Activated T-helper 9 cell treated with anti-CD3 and anti-CD28 coated beads, Interleukin-2, amount 50 U/mL, for 16 hours (primary cell): ENCODE measurements at regions not wholly inside any gene's neighbourhood (a gene's known extent, or its start where the extent isn't known, plus 50 kb on each side); places are given as distances from the start of the nearest gene placed in this dataset.

Source experiments
- DNase-seq: peaks from one replicate; pipeline ENCODE4 v3.0.0-alpha.2; 2020; ENCODE audit warnings: low read depth

DNA sequence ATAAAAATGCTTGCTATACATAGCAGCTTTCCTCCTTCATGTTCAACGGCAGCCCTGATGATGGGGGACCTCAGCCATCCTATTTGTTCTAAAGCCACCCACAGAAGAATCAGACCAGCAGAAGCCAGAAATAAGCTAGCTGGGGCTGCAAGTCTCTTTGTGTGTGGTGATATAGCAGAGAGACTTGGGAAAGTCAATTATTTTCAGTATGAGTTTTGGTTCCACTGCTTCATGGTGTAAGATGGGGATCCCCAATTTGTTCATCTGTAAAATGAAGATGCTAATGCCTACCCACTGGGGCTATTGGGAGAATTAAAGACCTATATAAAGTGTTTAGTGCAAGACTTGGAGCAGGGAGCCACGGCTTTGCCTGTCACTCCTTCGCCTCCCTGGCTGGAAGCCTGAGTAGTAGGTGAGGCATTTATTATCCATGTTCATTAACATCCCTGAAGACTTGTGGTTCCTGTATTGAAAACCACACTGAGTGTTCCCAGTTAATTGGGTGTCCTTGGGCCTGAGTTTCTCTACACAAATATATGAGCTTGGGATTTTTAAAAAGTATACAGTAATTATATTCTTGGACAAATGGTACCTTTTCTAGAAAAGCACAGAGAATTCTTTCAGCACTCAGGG, 210.1 kb upstream of the SLC24A2 start:
- DNase-seq: no peak

DNA sequence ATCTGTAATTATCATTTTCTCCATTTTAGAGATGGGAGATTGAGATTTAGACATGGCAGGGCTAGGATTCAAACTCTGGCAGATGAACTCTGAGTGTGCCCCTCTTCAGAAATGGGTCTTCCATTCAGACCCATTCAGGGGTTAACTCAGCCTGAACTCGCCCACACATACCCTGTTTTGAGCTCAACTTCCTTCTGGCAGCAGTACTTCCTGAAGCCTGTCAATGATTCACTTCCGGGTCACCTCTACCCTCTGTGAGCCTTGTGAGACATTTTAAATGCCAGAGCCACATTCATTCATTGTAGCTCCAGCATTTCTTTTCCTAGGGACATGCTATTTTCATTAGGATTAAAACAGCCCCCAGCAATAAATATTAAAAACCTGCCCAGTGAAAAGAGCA, 209.3 kb upstream of the SLC24A2 start:
- DNase-seq: no peak

DNA sequence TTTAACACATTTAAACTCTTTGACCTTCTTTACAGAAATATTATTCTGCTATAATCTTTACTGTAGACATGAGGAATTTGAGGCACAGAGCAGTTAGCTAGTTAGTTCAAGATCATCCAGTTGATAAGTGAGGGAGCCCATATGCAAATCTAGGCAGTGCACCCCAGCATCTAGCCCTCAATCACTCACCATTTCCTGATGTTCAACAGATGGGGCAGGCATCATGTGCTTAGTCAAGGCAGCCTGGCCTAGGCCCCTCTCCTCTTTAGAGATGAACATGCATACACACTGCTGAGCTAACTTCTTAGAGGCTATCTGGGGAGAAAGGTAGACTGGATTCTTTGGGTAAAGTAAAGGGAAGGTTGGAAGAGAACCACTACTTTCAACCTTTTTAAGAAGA, 206.8 kb upstream of the SLC24A2 start:
- DNase-seq: no peak

DNA sequence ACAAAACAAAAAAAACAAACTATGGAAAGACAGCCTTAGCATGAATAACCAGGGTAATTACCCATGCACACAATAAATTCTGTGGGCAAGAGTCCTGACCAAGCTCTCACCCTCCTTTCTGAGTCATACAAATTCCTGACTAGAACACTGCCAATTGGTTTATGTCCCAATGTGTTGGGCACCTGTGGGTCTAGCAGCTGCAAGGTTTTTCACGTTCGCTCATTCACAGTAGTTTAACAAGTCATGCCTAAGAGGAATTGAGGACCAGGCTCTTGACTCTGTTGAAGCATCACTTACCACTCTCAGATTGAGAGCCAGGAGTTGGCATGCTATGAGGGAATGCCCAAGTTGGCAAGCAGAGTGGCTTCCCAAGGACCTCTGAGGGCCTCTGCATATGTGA, 205.5 kb upstream of the SLC24A2 start:
- no peak for DNase-seq

DNA sequence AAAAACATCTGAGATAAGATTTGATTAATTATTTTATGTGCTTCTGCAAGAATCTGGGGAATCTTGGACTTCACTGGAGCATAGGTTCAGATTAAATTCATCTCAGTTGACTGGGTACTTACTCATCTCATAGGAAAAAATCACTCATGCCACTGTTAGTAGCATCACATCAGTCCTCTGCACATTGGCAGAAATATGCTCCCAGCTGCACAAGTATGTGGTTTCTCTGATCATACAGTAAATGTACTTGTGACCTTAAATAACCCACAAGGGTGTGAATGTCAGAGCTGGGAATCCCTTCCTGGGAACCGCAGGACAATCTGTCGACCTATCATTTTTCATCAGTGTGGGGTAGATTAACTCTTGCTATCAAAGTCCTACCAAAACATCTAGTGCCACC, 203.7 kb upstream of the SLC24A2 start:
- DNase-seq: no peak

DNA sequence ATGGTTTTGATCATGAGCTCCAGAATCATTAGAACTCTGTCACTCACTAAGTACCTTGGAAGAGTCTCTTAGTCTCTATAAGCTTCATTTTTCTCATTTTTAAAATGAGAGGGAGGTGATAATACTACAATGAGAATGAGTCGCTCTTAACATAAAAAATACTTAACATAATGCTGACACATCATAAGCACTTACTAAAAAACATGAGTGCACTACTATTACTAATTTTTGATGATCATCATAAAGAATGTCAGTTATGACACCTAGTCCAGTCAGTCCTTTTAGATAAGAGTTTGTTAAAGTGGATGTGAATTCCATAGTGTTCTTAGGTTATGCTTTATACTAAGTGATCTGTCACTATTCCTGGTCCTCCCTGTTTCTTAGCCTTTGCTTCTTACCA, 200.4 kb upstream of the SLC24A2 start:
- no peak for DNase-seq

DNA sequence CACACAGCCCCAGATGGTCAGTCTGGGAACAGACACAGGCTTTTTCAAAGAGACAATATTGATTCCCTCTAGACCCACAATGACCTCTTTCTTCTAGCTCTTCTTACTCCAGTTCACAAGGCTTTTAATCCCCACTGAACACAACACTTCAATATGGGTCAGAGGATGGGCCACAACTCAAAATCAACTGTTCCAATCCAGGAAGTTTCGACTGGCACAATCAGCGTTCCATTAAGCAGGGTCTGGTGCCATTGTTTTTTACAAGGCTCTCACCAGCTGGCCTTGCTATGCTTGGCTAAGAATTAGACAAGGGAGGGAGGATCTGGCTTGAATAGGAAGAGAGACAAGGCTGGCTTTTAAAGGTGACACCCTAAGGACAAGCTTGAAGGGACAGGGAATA, 199.4 kb upstream of the SLC24A2 start:
- no peak for DNase-seq

DNA sequence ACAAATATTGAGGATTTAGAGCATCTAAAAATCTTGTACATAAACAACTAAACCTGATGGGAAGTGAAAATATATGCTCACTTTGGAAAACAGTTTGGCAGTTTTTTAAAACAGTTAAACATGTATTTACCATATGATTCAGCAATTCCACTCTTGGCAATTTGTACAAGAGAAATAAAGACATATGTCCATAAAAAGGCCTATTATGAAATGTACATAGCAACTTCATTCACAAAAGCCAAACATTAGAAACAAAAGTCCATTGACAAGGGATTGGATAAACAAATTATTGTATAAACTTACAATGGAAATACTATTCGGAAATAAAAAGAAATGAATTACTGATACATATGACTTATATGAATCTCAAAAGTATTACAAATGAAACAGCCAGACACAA, 196.2 kb upstream of the SLC24A2 start:
- no peak for DNase-seq

DNA sequence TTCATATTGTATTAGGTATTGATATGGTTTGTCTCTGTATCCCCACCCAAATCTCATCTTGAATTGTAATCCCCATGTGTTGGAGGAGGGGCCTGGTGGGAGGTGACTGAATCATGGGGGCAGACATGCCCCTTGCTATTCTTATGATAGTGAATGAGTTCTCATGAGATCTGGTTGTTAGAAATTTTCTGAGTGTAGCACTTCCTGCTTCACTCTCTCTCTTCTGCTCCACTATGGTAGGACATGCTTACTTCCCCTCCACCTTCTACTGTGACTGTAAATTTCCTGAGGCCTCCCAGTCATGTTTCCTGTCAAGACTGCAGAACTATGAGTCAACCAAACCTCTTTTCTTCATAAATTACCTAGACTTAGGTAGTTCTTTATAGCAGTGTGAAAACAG, 187.4 kb upstream of the SLC24A2 start:
- no peak for DNase-seq

DNA sequence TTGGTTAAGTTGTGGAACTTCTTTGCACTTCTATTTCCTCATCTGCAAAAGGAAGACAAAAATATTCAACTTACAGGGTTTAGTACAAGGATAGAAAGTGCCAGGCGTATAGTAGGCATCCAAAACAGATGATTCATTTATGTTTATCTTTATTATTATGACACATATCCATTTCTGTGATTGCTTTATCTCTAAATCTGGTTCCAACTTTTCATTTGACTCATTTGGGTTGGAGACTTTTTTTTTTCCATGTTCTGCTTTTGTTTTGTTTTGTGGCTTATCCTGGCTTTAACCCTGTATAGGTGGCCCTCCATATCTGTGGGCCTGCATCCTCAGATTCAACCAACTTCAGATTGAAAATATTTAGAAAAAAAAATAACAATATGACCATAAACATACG, 186.7 kb upstream of the SLC24A2 start:
- no peak for DNase-seq

DNA sequence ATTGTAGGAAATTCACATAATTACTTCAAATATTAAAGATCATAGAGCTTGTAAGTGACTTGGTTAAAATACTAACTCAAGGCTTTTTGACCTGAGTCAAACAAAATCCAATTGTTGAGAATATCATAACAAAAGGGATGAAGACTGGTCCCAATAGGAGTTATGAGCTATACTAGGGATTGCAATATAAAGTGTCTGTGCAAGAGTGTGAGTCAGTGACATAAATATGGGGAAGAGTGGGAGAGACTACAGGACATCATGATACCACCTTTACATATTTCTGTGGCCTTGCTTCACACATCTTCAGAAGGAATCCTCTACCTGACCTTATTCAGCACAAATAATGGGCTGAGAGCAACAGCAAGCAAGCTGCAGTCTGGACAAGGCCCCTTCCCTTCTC, 180.9 kb upstream of the SLC24A2 start:
- DNase-seq: no peak

DNA sequence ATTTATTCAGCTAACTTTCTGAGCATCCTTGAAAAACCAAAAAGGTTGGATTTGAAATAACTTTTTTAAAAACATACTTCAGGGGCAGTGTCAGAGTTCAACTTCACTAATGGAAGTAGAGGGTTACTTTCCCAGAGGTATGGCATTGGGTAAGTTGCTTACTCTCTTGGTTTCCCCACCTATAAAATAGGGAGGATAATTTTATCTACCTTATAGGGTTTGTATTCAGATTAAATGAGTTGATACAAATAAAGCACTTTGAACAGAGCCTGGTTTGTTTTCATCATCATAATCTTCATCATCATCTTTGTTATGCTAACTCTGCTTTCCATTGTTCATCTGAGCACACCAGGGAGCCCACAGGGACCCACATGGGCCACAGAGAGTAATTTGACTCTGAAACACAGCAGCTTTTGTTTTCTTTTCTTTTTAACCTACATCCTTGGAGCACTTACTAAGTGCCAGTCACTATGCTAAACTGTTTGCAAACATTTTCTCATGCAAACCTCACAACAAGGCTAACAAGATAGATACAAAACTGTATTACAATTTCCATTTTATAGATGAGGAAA, 179.1 kb upstream of the SLC24A2 start:
- DNase-seq: no peak

DNA sequence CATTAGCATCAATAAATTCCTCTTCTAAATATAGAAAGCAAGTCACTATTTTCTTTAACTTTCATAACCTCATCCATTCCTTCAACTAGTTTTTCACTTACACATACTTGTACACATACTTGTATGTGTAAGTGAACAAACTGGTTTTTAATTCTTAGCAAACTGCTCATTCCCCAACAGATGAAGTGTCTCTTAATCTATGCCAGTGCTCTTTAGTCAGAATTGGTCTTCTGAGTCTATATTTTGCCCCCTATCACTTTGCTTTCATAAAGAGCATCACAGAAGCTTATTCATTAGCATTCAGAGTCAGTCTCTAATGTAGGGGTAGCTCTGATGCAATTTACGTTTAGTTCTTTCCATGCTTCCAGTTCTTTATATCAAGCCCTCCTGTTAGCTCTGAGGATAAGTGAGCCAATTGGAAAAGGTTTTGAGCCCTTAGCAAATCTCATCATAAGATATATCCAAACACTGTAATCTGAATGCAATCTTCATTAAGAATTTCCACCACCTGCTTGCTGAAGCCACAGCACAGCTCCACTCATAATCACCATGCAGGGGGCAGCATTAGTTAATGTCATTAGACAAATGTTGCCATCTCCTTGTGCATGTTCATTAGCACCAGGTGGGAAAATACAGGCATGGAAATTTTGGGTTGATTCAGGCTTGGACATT, 178.5 kb upstream of the SLC24A2 start:
- DNase-seq: no peak

DNA sequence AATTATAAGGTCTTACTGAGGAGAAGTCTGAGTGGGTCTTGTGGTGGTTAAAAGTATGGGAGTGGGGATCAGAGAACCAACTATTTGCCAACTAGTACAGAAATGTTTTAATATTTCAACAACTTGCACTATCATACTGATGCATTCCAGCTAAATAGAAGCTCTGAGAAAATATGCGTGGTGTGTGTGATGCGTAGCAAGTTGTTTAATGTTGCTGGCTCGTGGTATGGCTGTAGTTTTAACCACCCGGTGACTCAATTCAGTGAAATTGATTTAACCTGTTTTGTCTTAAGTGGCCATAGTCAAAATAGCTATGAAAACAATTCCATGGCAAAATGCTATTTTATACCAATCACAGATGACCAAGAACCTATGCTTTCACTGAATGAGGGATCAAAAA, 176.5 kb upstream of the SLC24A2 start:
- no peak for DNase-seq

DNA sequence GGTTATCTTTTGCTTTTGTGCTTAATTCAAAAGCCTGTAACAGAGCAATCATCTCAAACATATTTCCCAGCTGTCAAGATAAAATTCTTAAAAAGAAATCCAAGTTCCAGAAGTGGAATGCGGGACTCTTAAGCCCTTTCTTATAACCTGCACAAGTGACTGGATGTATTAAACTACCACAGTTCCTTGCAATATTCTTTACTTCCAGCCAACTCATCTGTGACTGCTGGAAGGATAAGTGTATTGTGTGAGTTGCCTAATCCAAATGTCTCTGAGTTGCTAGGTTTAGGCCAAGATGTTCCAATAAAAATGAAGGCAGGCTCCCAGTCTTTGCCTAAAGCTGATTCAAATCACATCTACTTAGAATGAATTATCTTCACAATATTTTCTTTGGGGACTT, 159.2 kb upstream of the SLC24A2 start:
- DNase-seq: no peak

DNA sequence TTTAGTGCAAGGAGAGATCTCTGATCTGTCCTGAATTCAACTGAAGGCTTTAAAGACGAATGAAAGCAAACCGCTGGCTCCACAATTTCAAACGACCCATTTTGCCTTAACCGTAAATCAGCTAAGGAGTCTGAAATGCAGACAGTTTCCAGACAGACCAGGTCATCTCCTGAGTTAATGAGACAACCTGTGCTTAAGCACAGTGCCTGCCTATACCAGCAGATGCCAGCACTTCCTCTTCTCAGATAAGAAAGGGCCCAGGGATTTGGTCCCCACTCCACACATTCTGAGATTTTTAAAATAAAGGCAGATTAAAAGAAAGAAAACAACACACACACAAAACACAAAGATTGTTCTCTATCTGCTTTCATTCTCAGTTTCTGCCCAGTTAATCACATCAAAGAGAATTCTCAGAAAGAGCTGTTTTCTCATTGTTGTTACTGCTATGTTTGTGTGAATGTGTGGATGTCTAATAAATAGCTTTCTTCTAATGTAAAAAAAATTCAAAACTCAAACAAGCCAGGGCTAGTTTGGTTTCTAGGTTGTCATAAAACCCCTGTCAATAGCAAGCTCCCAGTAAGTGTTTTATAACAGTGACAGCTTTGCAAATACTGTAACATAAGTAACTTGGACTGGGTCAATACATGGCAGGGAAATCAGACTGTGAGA, 157.7 kb upstream of the SLC24A2 start:
- no peak for DNase-seq

DNA sequence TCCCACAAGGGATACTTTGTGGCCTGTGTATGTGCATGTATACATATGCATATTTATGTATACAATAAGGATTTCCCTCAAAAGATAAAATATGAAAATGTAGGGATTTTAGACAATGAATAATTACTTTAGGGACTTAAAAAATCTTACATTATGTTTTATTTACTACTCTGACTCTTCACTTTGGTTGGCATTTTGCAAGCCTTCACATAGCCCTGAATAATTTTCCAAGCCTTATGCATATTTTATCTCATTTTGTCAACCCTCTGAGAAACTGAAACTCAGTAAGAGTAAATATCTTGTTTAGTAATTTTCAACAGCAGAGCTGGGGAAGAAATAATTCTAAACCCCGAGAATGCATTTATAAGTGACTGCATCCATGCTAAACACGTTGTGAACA, 153.0 kb upstream of the SLC24A2 start:
- no peak for DNase-seq

DNA sequence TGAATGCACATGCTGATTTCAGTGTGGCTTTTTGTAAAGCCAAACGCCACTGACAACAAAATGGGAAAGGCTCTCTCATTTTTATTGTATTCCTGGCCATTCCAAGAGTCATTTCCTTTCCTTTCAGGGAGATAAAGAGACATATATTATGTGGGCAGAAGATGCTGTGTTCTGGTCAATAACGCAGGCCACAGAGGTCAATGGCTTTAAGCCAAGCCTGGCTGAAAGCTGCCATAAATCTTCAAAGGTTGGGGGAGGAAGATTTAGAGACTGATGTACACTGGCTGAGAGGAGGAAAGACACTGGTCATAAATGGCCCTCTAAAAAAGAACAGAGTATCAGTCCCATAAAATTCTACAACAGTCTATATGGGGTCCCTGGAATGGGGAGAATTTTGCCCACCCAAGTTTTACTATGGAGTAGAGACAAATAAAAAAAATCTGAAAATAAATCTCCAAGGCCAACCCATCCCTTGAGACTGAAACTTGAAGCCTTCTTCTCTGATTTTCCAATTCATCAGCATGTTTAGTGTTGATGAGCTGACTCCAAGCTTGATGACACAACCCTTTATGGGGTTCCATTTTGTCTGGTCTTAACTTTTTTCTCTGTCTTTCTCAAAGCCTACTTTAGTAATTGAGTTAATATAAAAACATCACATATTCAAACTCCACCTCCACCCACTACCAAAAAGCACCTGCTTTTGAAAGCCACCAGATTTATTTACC, 152.1 kb upstream of the SLC24A2 start:
- DNase-seq: no peak

DNA sequence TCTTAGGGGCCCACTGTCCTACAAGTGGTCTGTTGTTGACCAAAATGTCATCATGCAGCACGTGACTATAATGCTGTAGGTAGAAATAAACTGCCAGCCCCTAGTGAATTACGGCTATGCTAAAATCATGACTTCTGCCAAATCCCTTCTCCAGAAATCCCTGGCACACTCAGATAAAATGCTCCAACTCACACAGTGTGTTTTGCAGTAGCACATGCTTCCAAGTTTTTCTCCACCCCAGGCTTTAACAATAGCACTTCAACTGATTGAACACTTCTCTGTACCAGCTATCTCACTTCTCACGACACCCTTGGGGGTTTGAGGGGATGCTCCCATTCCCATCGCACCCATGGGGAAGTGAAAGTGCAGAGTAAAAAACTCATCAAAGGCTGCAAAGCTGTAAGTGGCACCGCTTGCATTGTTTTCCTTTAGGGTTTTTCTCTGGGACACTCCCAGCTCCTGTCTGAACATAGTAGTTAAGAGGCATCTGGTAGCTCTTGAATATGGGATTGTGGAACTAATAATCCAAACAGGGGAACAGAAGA, 151.0 kb upstream of the SLC24A2 start:
- no peak for DNase-seq

DNA sequence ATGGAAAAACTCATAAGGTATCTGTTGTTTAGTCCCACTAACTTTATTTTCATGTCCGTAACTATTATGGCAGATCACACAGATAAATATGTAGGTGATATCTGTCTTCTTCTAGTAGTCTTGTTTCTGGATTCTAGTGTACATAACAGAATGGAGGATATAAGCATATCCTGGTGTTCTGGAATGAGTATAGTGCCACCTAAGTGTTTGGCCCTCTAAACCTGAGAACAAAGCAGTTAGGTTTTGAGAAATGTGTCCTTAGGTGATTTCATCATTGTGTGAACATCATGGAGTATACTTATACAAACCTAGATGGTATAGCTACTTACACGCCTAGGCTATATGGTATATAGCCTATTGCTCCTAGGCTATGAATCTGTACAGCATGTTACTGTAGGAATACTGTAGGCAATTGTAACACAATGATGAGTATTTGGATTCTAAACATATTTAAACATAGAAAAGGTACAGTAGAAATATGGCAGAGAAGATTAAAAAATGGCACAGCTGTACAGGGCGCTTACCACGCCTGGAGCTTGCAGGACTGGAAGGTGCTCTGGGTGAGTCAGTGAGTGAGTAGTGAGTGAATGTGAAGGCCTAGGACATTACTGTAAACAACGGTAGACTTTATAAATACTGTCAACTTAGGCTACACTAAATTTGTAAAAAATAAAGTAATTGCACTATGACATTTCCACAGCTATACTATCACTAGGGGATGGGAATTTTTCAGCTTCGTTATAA, 150.3 kb upstream of the SLC24A2 start:
- no peak for DNase-seq

DNA sequence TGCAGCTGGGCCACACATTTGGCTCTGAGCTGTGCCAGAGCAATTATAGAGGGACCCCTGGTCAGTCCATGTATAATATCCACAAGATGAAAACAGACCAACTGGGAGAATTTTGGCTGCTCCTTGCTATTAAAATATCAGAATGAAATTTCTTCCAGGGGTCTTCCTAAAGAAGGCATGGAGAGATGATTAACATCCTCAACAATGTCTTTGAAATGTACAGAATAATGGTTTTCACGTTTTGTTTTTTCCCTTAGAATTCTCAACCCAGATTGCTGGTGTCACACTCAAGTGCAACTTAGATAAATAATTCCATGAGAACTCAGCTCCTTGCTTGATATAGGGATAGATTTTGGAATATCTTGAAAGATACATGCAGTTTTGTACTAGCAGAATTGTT, 148.3 kb upstream of the SLC24A2 start:
- DNase-seq: no peak

DNA sequence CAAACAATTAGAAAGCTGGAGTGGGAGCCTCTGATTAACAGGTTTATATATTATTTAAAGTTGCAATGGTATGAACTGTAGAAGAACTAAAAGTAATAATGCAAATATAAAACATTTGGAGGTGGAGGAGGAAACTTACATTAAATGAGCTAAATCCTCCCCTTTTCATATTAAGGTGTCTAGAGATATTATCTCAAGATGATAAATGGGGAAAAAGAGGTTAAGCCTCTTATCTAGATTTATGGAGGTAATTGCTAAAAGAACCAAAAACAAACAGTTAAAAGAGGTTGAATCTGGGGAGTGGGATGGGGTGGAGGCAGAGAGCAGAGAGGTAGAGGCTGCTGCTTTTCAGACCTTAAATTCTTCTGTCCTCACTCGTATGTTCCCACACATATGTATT, 147.8 kb upstream of the SLC24A2 start:
- no peak for DNase-seq
